Islet precursor cell (in vitro differentiated cells): ENCODE measurements at regions not wholly inside any gene's neighbourhood (a gene's known extent, or its start where the extent isn't known, plus 50 kb on each side); places are given as distances from the start of the nearest gene placed in this dataset.

ENCODE experiments used
- DNase-seq: peaks from one replicate; pipeline ENCODE4 v3.0.0-alpha.2; 2018

DNA sequence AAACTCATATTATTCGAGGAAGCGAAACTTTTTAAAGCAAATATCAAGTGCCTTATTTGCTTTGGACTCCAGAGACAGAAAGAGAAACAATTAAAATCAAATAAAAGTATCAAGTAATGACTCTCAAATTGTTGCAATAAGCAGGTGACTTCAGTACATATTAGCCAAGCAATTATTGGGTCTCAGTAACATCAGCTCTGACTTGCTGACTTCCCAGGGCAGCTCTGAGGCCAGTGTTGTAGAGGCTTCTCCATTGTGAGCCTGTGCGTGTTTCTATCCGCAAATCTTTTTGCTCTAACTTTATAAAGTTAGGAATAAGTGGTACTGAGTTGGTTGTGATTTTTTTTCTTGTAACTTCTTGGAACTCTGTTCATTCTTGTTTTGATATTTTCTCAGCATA is 186.8 kb upstream of the PRLR start:
- DNase-seq: no peak

DNA sequence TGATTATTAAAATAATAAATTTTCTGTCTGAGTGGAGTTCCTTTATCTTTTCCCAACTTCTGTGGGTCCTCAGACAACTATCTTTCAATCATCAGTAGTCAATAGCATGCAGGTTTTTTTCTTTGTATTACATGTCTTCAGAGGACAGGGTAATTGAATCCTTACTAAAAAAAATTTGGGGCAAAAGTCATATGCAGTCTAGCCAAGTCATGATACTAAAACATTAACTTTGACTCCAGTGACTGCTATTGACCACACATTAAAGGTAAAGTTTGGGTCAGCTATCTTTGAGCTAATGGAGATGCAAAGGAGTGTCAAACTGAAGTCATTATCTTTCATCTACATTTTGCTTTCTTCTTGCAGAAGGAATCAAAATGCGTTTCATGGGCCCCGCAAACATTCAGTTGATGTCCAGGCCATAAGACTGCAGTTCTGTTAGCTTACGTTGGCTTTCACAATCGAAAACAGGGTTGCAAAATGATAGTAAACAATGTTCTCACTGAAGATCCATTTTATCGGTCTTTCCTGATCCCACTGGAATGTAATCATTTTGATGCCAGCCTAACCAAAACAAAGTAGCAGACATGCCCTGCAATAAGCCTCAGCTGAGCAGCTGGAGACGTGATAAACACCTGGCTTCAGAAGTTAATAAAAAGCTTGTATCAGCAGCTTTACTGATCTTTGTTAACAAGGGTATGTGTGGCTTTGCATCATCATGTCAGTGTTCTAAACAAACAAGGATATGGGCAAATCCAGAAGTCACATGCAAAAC is 186.1 kb upstream of the PRLR start:
- no peak for DNase-seq

DNA sequence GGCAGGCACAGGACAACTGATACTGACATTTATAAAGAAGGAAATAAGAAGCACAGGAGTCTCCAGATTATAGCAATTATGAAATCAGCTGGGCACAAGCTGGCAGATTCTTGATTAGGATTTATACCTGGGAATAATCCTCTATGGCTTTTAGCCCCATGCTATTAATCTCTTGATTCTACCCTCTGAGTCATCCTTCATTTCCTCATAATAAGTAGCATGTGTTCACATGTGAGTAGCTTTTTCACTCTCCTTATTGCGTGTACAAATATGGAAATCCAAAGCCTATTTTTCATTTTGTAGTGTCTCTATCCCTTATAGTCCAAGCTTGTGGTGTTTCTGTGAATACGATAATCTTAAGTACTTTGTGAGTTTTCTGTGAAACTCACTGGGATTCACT is 185.0 kb upstream of the PRLR start:
- no peak for DNase-seq

DNA sequence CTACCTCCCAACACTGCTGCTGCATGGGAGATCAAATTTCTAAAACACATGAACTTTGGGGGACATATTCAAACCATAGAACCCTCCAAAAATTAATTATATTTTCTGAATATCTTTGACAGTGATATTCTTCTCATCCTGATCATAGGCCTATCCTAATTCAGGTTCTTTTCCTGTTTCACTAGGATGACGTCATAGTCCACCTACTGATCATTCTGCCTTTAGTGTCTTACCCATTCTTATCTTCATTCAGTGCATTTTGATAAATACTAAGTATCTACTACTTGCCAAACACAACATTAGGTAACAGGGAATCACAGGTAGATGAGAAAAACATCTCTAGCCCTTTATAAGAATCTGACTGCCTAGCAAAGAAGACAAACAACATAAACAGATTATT is 179.1 kb upstream of the PRLR start:
- no peak for DNase-seq

DNA sequence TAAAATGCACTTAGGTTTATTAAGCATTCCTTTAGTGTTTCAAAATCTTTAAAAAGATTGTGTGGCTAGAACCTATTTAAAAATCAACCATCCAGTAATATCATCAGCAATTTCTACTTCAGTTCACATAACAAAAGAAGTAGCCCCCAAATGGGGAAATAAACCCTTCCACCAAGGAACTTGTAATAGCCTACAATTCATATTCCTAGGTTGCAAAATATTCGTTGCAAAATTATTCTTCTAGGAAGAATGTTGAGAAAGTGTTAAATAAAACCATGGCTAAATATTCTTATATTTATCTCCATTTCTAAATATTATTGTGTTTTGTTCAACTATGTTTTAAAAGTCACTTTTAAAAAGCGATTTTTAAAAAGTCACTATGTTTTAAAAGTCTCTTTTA is 177.9 kb upstream of the PRLR start:
- no peak for DNase-seq

DNA sequence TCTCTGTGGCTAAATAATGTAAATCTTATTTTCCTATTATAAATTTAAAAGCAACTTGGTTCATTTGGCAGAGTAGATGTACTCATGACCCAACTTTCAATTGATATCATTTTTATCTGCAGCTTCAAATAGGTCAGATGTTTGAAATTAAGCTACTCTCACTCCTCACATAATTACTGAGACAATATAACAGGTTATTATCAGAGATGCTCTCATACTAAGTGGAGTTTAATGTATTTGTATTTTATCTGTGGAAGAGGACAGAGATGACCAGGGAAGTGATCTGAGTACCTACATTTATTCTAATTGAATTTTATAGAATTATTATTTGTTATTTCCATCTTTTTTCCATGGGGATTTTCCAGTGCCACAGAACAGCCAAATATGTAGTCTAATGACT is 177.4 kb upstream of the PRLR start:
- DNase-seq: no peak

DNA sequence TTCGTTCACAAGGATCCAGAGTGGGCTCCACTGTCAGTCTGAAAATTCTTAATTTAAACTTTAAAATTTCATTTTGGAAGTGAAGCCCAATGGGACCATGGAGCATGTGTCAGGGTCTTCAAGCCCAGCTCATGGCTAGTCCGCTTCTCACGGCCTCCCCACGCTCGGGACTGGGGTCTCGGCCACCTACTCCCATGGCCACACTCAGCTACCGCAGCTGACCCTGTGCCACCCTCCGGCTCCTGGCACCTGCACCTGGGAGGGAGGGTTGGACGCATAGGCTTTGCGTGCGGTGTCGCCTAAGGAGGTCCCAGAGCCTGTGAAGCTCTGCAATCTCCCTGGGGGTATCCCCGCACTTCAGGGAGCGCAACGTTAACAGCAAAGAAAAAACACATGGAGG is 175.7 kb upstream of the PRLR start:
- DNase-seq: no peak

DNA sequence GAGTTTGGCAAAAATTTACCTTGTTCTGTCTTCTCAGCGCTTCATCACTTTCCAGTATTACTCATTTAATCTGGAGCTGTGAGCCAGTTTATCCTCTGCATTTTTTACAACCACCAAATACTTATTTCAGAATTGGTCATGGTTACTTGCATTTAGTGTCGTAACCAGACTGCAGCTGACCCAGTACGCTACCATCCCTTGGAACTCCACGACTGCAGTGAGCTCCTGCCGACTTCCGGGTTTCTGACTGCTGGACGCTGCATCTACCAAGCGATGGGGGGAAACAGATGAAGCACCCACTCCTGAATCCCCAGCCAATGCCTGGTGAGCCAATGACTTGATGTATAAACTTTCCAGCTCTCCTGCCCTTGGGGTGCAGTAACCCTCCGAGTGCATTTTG is 174.4 kb upstream of the PRLR start:
- no peak for DNase-seq

DNA sequence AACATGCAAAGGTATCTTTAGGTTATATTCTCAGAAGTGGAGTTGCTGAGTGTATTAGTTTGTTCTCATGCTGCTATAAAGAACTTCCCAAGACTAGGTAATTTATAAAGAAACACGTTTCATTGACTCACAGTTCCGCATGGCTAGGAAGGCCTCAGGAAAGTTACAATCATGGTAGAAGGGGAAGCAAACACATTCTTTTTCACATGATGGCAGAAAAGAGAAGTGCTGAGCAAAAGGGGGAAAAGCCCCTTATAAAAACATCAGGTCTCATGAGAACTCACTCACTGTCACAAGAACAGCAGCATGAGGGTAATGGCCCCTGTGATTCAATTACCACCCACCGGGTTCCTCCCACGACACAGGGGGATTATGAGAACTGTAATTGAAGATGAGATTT is 163.6 kb upstream of the PRLR start:
- no peak for DNase-seq

DNA sequence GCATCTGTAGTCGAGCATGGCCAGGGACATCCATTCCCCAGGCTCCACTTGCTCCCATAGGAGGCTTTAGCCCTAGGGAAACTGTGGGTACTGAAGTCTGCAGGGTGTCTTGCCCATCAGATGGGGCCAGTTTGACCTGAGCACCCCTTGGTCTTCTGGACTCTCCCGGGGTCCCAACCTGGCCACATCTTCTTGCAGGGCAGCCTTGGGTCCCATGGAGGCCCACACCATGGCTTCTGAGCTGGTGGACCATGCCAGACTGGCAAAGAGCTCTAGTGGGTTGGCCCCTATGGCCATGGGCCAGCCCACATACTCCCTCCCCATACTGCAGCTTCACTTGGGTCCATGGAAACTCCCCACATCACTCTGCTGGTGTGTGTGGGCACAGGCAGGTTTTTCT is 154.4 kb upstream of the PRLR start:
- DNase-seq: no peak

DNA sequence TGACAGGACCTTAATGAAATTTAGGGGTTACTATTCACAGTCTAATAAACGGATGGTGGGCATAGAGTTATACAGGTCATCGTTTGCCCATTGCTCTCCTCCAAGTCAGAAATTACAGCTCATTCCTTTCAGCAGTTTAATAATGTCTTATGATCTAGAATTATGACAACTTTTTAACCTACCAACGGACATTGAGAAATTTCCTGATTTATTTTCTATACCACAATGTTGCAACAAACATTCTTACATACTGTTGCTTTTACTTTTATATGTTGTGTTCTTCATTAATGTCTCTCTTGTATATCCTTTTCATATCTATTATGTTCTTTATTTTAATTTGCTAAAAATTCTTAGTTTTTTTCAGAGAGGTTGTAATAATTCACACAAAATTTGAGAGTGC is 152.8 kb upstream of the PRLR start:
- no peak for DNase-seq

DNA sequence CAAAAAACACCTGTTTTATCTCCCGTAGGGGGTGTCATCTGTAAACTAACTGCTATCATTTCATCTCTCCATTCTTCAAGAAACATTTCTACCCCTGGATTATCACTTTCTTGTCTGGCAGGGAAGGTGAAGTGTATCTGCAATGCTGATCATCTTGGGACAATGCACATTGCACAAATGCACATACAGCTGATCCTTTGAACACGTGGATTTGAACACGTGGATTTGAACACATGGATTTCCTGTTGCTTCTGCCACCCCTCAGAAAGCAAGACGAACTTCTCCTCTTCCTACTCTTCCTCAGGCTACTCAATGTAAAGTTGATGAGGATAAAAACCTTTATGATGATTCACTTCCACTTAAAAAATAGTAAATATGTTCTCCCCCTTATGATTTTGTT is 147.4 kb upstream of the PRLR start:
- DNase-seq: no peak

DNA sequence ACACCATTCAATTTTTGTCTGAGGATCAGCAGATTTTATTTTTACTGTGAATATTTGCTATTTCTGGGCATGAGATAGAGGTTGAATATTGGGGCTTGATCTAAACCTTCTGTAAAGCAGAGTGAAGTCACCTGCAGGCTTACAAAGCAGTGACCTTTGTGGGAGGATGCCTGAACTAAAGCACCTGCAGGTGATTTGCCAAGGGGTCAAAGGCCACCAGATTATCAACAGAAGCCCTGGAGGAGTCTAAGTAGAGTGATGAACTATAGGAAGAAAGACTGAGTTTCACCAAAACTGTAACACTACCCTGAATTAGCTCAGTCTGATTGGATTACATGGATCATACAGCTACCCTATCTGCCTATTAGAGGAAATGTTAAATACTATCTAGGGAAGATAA is 144.3 kb upstream of the PRLR start:
- DNase-seq: no peak

DNA sequence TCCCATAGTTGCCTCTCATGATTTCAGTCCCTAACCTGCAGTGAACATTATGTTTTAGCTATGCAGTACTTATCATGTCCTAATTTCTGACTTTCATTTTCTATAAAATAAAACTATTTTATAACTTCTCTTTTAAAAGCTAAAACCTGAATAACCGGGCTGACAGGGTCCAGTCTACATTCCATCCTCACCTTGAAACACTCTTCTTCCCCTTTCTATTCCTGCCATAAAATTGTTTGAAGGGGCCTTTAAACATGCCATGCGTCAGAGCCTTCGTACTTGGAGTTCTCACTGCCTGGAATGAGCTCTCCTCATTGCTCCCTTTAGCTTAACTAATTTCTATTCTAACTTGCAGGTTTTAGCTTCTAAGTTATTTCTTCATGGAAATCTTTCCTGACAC is 143.0 kb upstream of the PRLR start:
- DNase-seq: no peak

DNA sequence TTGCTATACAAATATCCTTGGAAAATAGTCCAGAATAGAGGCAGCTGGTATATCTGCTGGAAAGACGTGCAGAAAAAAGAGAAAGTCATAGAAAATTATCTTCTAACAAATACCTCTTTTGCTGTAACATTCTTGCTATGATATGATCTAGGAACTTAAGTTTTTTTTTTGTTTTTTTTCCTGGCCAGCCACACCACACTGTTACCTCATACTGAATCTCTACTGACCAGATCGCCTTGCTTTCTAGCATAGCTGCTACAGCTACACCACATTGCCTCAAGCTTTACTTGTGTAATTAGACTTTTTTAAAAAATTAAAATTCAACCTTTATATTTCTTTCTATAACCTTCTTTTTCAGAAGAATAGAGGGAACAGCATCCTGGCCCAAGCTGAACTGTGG is 142.2 kb upstream of the PRLR start:
- no peak for DNase-seq

DNA sequence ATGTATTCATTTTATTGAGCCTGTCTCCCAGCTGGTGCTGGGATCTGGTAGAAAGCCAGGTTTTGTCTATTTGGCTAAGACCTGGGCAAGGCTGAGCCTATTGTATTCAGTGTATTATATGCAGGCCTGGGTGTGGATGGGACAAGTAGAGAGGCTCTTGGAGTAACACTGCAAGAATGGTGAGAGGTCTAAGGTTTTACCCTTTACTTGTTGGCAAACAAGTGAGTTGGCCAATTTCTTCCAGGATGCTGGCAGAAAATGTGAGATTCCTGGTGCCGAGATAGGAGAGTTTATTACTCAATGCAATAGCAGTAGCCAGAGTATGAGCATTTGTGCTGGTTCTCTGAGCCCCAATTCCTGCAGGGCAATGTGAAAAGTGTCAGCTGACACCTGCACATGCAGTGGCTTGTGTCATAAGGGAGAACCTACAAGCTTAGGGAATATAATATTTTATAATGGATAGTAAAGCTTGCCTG is 141.7 kb upstream of the PRLR start:
- no peak for DNase-seq

DNA sequence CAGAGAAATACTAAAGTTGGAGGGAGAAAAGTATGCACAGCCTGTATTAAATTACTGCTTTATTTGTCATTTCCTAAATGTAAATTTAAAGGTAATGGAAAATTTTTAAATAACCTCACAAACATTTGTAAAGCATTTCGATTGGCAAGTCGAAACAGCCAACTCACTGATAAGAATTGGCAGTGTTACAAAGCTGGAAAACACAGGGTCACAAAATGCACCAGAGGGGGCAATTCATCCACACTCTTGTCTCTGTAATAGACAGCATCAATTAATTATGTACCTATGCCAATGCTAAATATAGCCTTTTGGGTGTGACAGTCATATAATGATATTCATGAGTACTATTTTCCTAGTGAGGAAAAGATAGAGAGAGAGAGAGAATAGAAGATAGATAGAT is 140.6 kb upstream of the PRLR start:
- no peak for DNase-seq

DNA sequence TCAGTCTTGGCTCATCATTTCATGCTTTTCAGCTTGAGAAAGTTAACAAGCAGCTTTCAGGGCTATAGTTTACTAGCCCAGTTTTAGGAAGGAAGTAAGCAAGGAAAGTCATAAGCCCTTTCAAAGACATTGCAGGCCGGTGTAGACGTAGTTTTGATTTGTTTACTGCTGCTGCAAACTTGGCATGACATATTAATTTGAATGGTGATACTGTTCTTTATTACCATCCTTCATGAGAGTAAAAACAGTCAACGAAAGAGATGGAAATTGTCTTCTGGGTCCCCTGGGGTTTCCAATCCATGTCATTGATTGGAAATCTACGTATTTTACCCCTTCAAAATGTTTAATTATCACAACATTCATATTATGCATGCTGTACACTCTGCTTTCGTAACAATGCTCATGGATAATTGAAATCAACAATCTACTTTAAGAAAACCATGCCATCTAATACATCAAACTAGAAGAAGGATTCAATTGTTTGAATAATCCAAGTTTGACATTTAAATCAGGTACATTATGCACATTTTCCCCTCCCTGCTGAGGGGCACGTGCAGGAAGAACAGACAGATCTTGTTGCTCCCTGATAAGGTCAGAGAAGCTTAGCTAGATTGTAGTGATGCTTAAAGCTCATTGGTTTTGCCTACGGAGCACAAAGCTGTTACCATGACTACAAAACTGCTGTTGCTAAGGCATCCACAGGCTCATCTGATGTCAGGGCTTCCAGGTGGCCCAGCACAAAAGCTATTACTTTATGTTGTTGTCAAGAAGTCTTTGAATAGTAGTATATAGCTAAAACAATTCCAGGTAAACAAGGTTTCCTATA is 139.9 kb upstream of the PRLR start:
- no peak for DNase-seq

DNA sequence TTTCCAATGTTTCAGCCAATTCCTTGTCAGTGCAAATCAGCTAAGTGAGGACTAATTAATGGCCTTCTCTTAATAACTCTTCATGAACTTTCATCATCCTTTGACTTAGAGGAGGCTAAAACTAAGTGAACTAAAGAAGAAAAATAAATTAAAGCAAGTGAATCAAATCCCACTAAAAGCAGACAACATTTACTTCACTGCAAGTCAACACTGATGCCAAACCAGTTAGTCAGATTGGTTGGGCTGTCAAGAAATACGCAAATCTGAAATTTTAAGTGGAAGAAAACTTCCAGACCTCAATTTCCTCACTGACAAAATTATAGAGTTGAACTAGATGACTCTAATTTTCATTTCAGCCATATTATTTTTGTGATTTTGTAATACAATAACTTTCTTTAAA is 137.2 kb upstream of the PRLR start:
- no peak for DNase-seq

DNA sequence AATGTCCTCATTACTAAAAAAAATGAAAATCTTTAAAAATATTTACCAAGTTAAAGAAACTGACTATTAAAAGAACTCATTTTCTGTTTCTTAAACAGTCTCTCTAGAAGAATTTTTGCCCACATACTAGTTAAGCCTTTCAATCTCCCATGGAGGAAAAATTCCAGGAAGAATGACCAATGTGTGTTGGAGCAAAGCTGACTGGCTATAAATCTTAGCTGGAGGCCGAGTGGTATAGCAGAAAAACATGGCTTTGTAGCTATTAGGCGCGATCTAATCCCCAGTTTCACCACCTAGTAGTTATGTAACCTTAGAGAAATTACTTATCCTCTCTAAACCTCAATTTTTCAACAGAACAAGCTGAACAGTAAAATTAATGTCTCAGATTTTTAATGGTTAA is 135.5 kb upstream of the PRLR start:
- no peak for DNase-seq

DNA sequence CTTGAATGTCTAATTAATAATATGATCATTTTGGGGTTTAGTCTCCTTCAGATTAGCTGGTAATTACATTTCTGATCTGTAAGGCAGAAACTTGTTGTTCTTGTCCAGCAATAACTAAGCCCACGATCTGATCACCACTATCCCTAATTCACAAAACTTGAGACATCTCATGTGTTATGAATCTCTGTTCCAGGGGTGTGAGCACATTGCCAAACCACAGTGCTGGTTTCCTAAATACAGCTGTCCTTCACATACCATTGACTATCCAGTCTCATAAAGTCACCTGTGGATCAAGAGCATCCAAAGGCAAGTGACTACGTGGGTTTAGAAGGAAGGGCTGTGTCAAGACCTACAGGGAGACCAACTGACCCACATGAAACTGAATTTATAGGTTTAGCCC is 134.1 kb upstream of the PRLR start:
- DNase-seq: no peak

DNA sequence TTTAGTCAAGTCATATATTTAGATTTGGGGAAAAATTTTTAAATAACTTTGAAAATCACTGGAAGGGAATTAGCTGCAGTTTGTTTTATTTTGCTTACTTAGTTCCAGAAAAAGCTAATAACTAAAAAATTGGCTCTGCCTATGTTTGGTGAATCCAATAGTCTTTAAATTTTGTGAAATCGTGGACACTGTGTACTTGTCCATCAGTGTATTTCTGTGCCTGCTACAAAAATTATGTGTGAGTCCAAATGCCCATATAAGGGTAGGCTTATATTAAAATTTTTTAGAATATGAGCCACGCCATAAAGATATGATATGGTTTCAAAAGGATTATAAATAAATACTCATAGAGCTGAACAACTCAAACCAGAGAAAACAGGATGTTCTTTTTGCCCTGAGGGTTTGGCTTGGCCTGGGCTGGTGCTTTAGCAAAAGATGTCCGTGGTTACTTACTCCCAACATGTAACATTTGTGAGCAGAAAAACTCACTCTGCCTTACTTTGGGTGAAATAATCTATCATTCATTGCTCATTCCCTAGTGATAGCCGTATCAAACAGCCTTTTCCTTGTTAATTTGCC is 133.2 kb upstream of the PRLR start:
- no peak for DNase-seq

DNA sequence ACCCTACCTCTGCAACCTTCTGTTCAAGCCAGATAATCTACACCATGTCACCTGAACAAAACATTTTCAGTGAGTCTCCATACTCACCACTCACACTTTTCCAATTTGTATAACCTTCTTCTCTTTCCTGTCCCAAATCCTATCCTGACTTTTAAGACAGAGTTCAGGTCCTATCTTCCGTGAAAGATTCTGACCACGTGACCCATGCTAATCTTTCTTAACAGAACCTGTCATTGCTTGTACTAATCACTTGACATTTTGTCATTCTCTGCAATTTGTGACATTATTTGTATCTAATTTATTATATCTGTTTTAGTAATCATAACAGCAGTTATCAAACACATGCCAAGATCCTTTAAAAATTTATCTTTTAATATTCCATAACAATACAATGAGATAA is 132.5 kb upstream of the PRLR start:
- no peak for DNase-seq

DNA sequence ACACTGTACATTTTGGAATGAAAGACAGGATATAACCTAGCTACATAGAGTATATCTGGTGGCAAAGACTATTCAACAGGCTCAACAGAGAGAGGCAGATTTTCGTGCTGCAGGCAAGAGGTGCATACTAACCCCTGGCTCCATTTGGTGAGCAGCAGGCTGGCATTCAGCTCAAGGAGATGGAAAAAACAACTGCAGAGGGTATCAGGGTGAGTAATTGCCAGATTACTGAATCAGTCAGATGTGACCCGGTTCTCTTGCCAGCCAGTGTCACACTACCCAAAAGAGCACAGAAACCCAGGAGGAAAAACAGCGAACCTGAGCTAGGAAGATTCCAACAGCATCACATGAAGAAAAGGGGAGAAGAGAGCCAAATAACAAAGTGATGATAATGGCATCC is 130.4 kb upstream of the PRLR start:
- DNase-seq: no peak
